Stimulated activated naive CD8-positive, alpha-beta T cell treated with anti-CD3 and anti-CD28 coated beads, Interleukin-15, Interleukin-2, amounts not matched to agents 100 ng/mL and 50 ng/mL, for 24 hours (primary cell): ENCODE measurements at regions not wholly inside any gene's neighbourhood (a gene's known extent, or its start where the extent isn't known, plus 50 kb on each side); places are given as distances from the start of the nearest gene placed in this dataset.

ENCODE experiments used
- H3K27ac Mint-ChIP-seq: one replicate; pipeline ENCODE4 v1.8.0; 2021; ENCODE audit warnings: mild to moderate bottlenecking, mixed read lengths
- H3K27me3 Mint-ChIP-seq: one replicate; pipeline ENCODE4 v1.8.0; 2021; ENCODE audit warnings: mixed read lengths
- H3K36me3 Mint-ChIP-seq: one replicate; pipeline ENCODE4 v1.8.0; 2021; ENCODE audit warnings: low read depth, mixed read lengths
- H3K4me1 Mint-ChIP-seq: one replicate; pipeline ENCODE4 v1.8.0; 2021; ENCODE audit warnings: low read depth, mixed read lengths
- H3K4me3 Mint-ChIP-seq: one replicate; pipeline ENCODE4 v1.8.0; 2021; ENCODE audit warnings: mild to moderate bottlenecking, mixed read lengths
- H3K9me3 Mint-ChIP-seq: one replicate; pipeline ENCODE4 v1.8.0; 2021; ENCODE audit warnings: mixed read lengths

- Mint-ChIP-seq H3K4me3 (no peak overlapping the region), H3K9me3 (no peaks in the 10 kb centered on the region), H3K27me3 (no peaks in the 10 kb centered on the region), H3K36me3 (no peaks in the 10 kb centered on the region), H3K4me1 (peaks cover 19% of the 10 kb centered on the region), H3K27ac (no peak overlapping the region)
These were observed 181.2 kb upstream of the AGR3 start for GRCh38 chr7:17063045-17063383.

- Mint-ChIP-seq H3K4me1 (peaks cover 18% of the 10 kb centered on the region), H3K27me3 (no peaks in the 10 kb centered on the region), H3K4me3 (no peak overlapping the region), H3K27ac (no peak overlapping the region), H3K36me3 (no peaks in the 10 kb centered on the region), H3K9me3 (no peaks in the 10 kb centered on the region)
These were observed 185.9 kb upstream of the AGR3 start for GRCh38 chr7:17067691-17068090.

GRCh38 chr7:17069146-17069545, 187.4 kb upstream of the AGR3 start:
- H3K36me3 Mint-ChIP-seq: no peaks in the 10 kb centered on the region
- no peaks in the 10 kb centered on the region for H3K9me3 Mint-ChIP-seq
- H3K27me3 Mint-ChIP-seq: no peaks in the 10 kb centered on the region
- no peak overlapping the region for H3K27ac Mint-ChIP-seq
- no peak overlapping the region for H3K4me3 Mint-ChIP-seq
- peaks cover 10% of the 10 kb centered on the region for H3K4me1 Mint-ChIP-seq

GRCh38 chr7:17070231-17070708, 188.5 kb upstream of the AGR3 start:
- H3K4me3 Mint-ChIP-seq: no peak overlapping the region
- no peak overlapping the region for H3K27ac Mint-ChIP-seq
- no peaks in the 10 kb centered on the region for H3K27me3 Mint-ChIP-seq
- H3K9me3 Mint-ChIP-seq: no peaks in the 10 kb centered on the region
- no peaks in the 10 kb centered on the region for H3K36me3 Mint-ChIP-seq
- H3K4me1 Mint-ChIP-seq: peaks cover 10% of the 10 kb centered on the region

- Mint-ChIP-seq H3K27ac (no peak overlapping the region), H3K4me1 (peaks cover 10% of the 10 kb centered on the region), H3K36me3 (no peaks in the 10 kb centered on the region), H3K4me3 (no peak overlapping the region), H3K9me3 (no peaks in the 10 kb centered on the region), H3K27me3 (no peaks in the 10 kb centered on the region)
These were observed 190.1 kb upstream of the AGR3 start for GRCh38 chr7:17071866-17072265.

- no peaks in the 10 kb centered on the region for H3K9me3 Mint-ChIP-seq
- H3K36me3 Mint-ChIP-seq: no peaks in the 10 kb centered on the region
- no peak overlapping the region for H3K4me3 Mint-ChIP-seq
- H3K27ac Mint-ChIP-seq: no peak overlapping the region
- peaks cover 5% of the 10 kb centered on the region for H3K4me1 Mint-ChIP-seq
- no peaks in the 10 kb centered on the region for H3K27me3 Mint-ChIP-seq
These were observed 193.9 kb upstream of the AGR3 start for GRCh38 chr7:17075601-17076255.

- H3K4me1 Mint-ChIP-seq: no peaks in the 10 kb centered on the region
- no peaks in the 10 kb centered on the region for H3K27me3 Mint-ChIP-seq
- peaks cover 4% of the 10 kb centered on the region for H3K9me3 Mint-ChIP-seq
- no peak overlapping the region for H3K4me3 Mint-ChIP-seq
- H3K36me3 Mint-ChIP-seq: no peaks in the 10 kb centered on the region
- H3K27ac Mint-ChIP-seq: no peak overlapping the region
These were observed 196.5 kb upstream of the AGR3 start for GRCh38 chr7:17078298-17078697.

GRCh38 chr7:17083392-17084165, 201.8 kb upstream of the AGR3 start:
- Mint-ChIP-seq H3K27me3 (peaks cover 7% of the 10 kb centered on the region), H3K36me3 (no peaks in the 10 kb centered on the region), H3K27ac (no peak overlapping the region), H3K4me1 (no peaks in the 10 kb centered on the region), H3K4me3 (no peak overlapping the region), H3K9me3 (peaks cover 18% of the 10 kb centered on the region)

- Mint-ChIP-seq H3K9me3 (peaks cover 18% of the 10 kb centered on the region), H3K27me3 (peaks cover 7% of the 10 kb centered on the region), H3K4me1 (no peaks in the 10 kb centered on the region), H3K36me3 (no peaks in the 10 kb centered on the region), H3K4me3 (no peak overlapping the region), H3K27ac (no peak overlapping the region)
These were observed 202.3 kb upstream of the AGR3 start for GRCh38 chr7:17084166-17084475.

- no peaks in the 10 kb centered on the region for H3K4me1 Mint-ChIP-seq
These were observed 203.4 kb upstream of the AGR3 start for GRCh38 chr7:17085186-17085585.

GRCh38 chr7:17086403-17086802, 204.6 kb upstream of the AGR3 start:
- no peaks in the 10 kb centered on the region for H3K36me3 Mint-ChIP-seq
- H3K4me1 Mint-ChIP-seq: no peaks in the 10 kb centered on the region
- no peak overlapping the region for H3K27ac Mint-ChIP-seq
- H3K9me3 Mint-ChIP-seq: peaks cover 18% of the 10 kb centered on the region
- no peak overlapping the region for H3K4me3 Mint-ChIP-seq
- H3K27me3 Mint-ChIP-seq: peaks cover 7% of the 10 kb centered on the region

More at GRCh38 chr7:17085186-17085585, 203.4 kb upstream of the AGR3 start:
- Mint-ChIP-seq H3K27me3 (peaks cover 7% of the 10 kb centered on the region), H3K4me3 (no peak overlapping the region), H3K9me3 (peaks cover 18% of the 10 kb centered on the region), H3K27ac (no peak overlapping the region), H3K36me3 (no peaks in the 10 kb centered on the region)

- Mint-ChIP-seq H3K36me3 (no peaks in the 10 kb centered on the region), H3K27ac (no peak overlapping the region), H3K4me1 (no peaks in the 10 kb centered on the region), H3K9me3 (peaks cover 8% of the 10 kb centered on the region), H3K4me3 (no peak overlapping the region), H3K27me3 (no peaks in the 10 kb centered on the region)
These were observed 207.7 kb upstream of the AHR start for GRCh38 chr7:17090751-17091150.

GRCh38 chr7:17093461-17093860, 205.0 kb upstream of the AHR start:
- Mint-ChIP-seq H3K27ac (no peak overlapping the region), H3K9me3 (peaks cover 2% of the 10 kb centered on the region), H3K4me3 (no peak overlapping the region), H3K27me3 (no peaks in the 10 kb centered on the region), H3K36me3 (no peaks in the 10 kb centered on the region), H3K4me1 (peaks cover 17% of the 10 kb centered on the region)

GRCh38 chr7:17094963-17095574, 203.4 kb upstream of the AHR start:
- H3K36me3 Mint-ChIP-seq: no peaks in the 10 kb centered on the region
- no peaks in the 10 kb centered on the region for H3K9me3 Mint-ChIP-seq
- no peak overlapping the region for H3K4me3 Mint-ChIP-seq
- H3K27me3 Mint-ChIP-seq: no peaks in the 10 kb centered on the region
- no peak overlapping the region for H3K27ac Mint-ChIP-seq
- peaks cover 17% of the 10 kb centered on the region for H3K4me1 Mint-ChIP-seq

- H3K36me3 Mint-ChIP-seq: no peaks in the 10 kb centered on the region
- no peak overlapping the region for H3K4me3 Mint-ChIP-seq
- no peaks in the 10 kb centered on the region for H3K9me3 Mint-ChIP-seq
- H3K4me1 Mint-ChIP-seq: peaks cover 17% of the 10 kb centered on the region
- H3K27me3 Mint-ChIP-seq: no peaks in the 10 kb centered on the region
- H3K27ac Mint-ChIP-seq: no peak overlapping the region
These were observed 202.5 kb upstream of the AHR start for GRCh38 chr7:17095931-17096330.
